ENCODE measurements at regions not wholly inside any gene's neighbourhood (a gene's known extent, or its start where the extent isn't known, plus 50 kb on each side); places are given as distances from the start of the nearest gene placed in this dataset.

DNA sequence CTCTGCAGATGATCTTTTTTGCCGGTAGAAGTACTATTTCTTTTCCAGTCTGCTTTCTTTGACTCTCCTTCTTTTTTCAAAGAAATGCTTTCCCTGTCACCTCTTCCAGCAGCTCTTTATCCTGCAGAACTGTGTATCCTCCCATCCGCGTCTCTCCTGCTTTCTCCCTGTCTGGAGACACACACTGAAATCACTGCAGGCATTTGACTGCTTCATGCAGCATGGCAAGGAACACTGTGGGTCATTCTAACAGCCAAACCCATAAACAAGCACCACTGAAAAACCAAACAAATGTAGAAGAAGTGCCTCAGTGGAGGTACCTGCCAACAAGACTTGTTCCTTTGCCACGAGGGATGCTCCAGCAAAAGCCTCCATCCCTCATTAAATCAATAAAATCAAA lies 403.7 kb upstream of the CITED2 start:
- no peak for TF ChIP-seq CTCF (IDR thresholded peaks at IDR 0.05; ENCODE audit: low read depth, low read length)
- TF ChIP-seq MAX (IDR thresholded peaks at IDR 0.05; ENCODE audit: low read depth, low read length), result no peak
- no peak for TF ChIP-seq POLR2A (IDR thresholded peaks at IDR 0.05; ENCODE audit: extremely low read depth, insufficient read length)
- TF ChIP-seq MYC (IDR thresholded peaks at IDR 0.05; ENCODE audit: low read depth, low read length), result no peak
